GM12878 (cell line): ENCODE measurements at regions not wholly inside any gene's neighbourhood (a gene's known extent, or its start where the extent isn't known, plus 50 kb on each side); places are given as distances from the start of the nearest gene placed in this dataset.

Experiments used
- ATAC-seq: fragments of 200-7000 bp; cut with Tn5 transposase; 3 replicates; pipeline ENCODE4 v1.9.1; 2020; ENCODE audit warnings: mild to moderate bottlenecking, moderate library complexity
- BruUV-seq: library from RNA; stranded (reverse); fragments of 400-500 nt; replicated peaks from 2 replicates; lab custom pipeline; 2021; lab: Mats Ljungman, UMichigan
- CTCF ChIA-PET: fragments of 300-600 bp; sonication (Branson Sonifier 250); formaldehyde crosslinking; extraction: SDS; loops from one replicate; lab custom pipeline; 2021; ENCODE audit warnings: inconsistent platforms; lab: Yijun Ruan, JAX
- POLR2A ChIA-PET: fragments of 350-600 bp; formaldehyde crosslinking; extraction: SDS; loops from one replicate; lab custom pipeline; 2021; ENCODE audit warnings: inconsistent platforms; lab: Charles Lee
- RAD21 ChIA-PET: fragments of 300-600 bp; sonication (Branson Sonifier 250); formaldehyde crosslinking; loops from one replicate; lab custom pipeline; 2023; ENCODE audit warnings: antibody characterized with exemption; ENCODE audit not compliant: unreplicated experiment; lab: Charles Lee
- SMC1A ChIA-PET: fragments of 300-600 bp; sonication (Branson Sonifier 250); formaldehyde crosslinking; loops from one replicate; lab custom pipeline; 2023; ENCODE audit not compliant: unreplicated experiment, uncharacterized antibody; lab: Charles Lee
- DNase-seq: peaks from one replicate; pipeline ENCODE4 v3.0.0-alpha.2; 2011; ENCODE audit warnings: low read depth, low spot score
- FAIRE-seq: peaks from 3 replicates; lab custom pipeline; 2011; peaks lifted over from hg19 to GRCh38; lab: Jason Lieb, UNC
- H2AFZ ChIP-seq: 2 replicates; pipeline ENCODE4 v1.6.0; 2011; ENCODE audit warnings: low read depth, low read length, control low read depth; ENCODE audit not compliant: control insufficient read depth
- H3K27ac ChIP-seq: 2 replicates; pipeline ENCODE4 v1.5.1; 2011; ENCODE audit warnings: control low read depth; ENCODE audit not compliant: control insufficient read depth, insufficient read depth
- H3K27me3 ChIP-seq, 2 experiments: replicated peaks in 1 of 2; 2 replicates each; pipeline versions ENCODE4 v1.6.0 to v1.6.1; 2011; ENCODE audit warnings: low read length in 1 of 2; ENCODE audit not compliant: control insufficient read depth in 2 of 2, insufficient read depth in 2 of 2
- H3K36me3 ChIP-seq, 2 experiments: 2 replicates each; pipeline ENCODE4 v1.5.1; 2011; ENCODE audit warnings: low read length in 1 of 2; ENCODE audit not compliant: control insufficient read depth in 2 of 2, insufficient read depth in 2 of 2
- H3K4me1 ChIP-seq: 2 replicates; pipeline ENCODE4 v1.6.1; 2011; ENCODE audit warnings: mild to moderate bottlenecking, low read length, moderate library complexity, mixed read lengths; ENCODE audit not compliant: control insufficient read depth, insufficient read depth
- H3K4me2 ChIP-seq: 2 replicates; pipeline ENCODE4 v1.6.0; 2011; ENCODE audit warnings: control low read depth; ENCODE audit not compliant: control insufficient read depth, insufficient read depth
- H3K4me3 ChIP-seq: fragments of 200-600 bp; sonication (generic); 2 replicates; pipeline ENCODE4 v1.5.1; 2016
- H3K79me2 ChIP-seq: 2 replicates; pipeline ENCODE4 v1.6.0; 2011; ENCODE audit warnings: low read length; ENCODE audit not compliant: control insufficient read depth, insufficient read depth
- H3K9ac ChIP-seq: 2 replicates; pipeline ENCODE4 v1.8.0; 2011; ENCODE audit warnings: low read length, control low read depth, mixed read lengths; ENCODE audit not compliant: control insufficient read depth, insufficient read depth
- H3K9me3 ChIP-seq: replicated peaks from 3 replicates; pipeline ENCODE4 v1.5.1; 2011; ENCODE audit warnings: mild to moderate bottlenecking, low read length; ENCODE audit not compliant: control insufficient read depth, insufficient read depth
- H4K20me1 ChIP-seq: 2 replicates; pipeline ENCODE4 v1.6.0; 2011; ENCODE audit not compliant: control insufficient read depth, insufficient read depth
- BRCA1 ChIP-seq: IDR thresholded peaks from 2 replicates; pipeline ENCODE4 v1.6.1; 2011; ENCODE audit warnings: low read depth, low read length, improper control_type of control experiment
- CHD1 ChIP-seq: IDR thresholded peaks from 2 replicates; pipeline ENCODE4 v1.6.1; 2012; ENCODE audit warnings: low read depth, low read length, improper control_type of control experiment
- EP300 ChIP-seq, 2 experiments: fragments of 150-350 bp in 1 of 2; IDR thresholded peaks; 2 replicates each; pipeline ENCODE4 v1.6.1; 2011 to 2012; ENCODE audit warnings: low read depth in 2 of 2, low read length in 2 of 2, borderline replicate concordance in 1 of 2, improper control_type of control experiment in 1 of 2, inconsistent platforms in 1 of 2; ENCODE audit not compliant: control insufficient read depth in 1 of 2
- MEF2B ChIP-seq: fragments of 450-650 bp; IDR thresholded peaks from 2 replicates; pipeline ENCODE4 v1.6.1; 2018; ENCODE audit warnings: mild to moderate bottlenecking, moderate library complexity; ENCODE audit not compliant: partially characterized antibody, poor library complexity, severe bottlenecking
- MTA3 ChIP-seq: IDR thresholded peaks from 2 replicates; pipeline ENCODE4 v1.6.1; 2012; ENCODE audit warnings: low read length, inconsistent platforms, borderline replicate concordance
- NR2C1 ChIP-seq: fragments of 450-650 bp; IDR thresholded peaks from 2 replicates; pipeline ENCODE4 v1.6.1; 2017; ENCODE audit warnings: antibody characterized with exemption, mild to moderate bottlenecking, moderate library complexity
- NR2C2 ChIP-seq: IDR thresholded peaks from 2 replicates; pipeline ENCODE4 v1.6.1; 2011; ENCODE audit warnings: borderline replicate concordance, low read depth; ENCODE audit not compliant: control insufficient read depth, insufficient read length
- RAD51 ChIP-seq: fragments of 450-650 bp; IDR thresholded peaks from 2 replicates; pipeline ENCODE4 v1.6.1; 2016; ENCODE audit warnings: moderate library complexity, mild to moderate bottlenecking, inconsistent platforms
- TCF3 ChIP-seq: IDR thresholded peaks from 2 replicates; pipeline ENCODE4 v1.6.1; 2012; ENCODE audit warnings: low read depth, mild to moderate bottlenecking, low read length, borderline replicate concordance; ENCODE audit not compliant: insufficient read depth
- WGBS: methylation state at CpG from one replicate; pipeline ENCODE4 v1.1.6; 2016; ENCODE audit warnings: low lambda C conversion rate; ENCODE audit not compliant: insufficient replicate concordance, insufficient coverage; ENCODE audit errors: missing lambda C conversion rate; 5-methylcytosine and 5-hydroxymethylcytosine counted together
- in situ Hi-C: fragments of 300-500 bp; cut with MboI; formaldehyde crosslinking; loops from 9 replicates; pipeline ENCODE4 v1.14.3; 2018; ENCODE audit warnings: mixed read lengths
- intact Hi-C: fragments of 100-400 bp; cut with micrococcal nuclease; formaldehyde crosslinking; loops from one replicate; pipeline ENCODE4 v1.14.2; 2022; ENCODE audit not compliant: unreplicated experiment
- TF ChIP-seq, protein P1 (sequence below): IDR thresholded peaks from 2 replicates; pipeline ENCODE4 v1.6.1; 2012; ENCODE audit warnings: low read depth, low read length, improper control_type of control experiment
- TF ChIP-seq, protein P2 (sequence below): fragments of 450-650 bp; IDR thresholded peaks from 2 replicates; pipeline ENCODE4 v1.6.1; 2017; ENCODE audit warnings: mild to moderate bottlenecking

DNA sequence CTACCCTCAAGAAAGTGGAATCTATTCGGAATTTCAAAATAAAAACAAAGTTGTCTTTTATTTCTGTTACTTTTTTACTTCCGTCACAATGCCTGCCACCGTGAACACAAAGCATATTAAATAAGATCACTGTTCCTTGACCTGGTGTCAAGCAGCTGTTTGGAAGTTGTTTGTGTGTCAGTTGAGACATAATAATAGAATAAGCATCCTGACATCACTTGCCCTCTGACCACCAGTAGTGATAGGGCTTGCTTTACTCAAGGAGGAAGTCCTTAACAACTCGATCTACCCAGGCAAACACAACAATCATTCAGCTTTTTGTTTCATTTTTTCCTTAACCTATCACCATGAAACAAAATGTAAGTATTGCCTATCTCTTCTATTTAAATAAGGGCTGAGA lies 454.4 kb upstream of the RASGRP1 start:
- H3K27ac ChIP-seq, result no peak overlapping the region
- H2AFZ ChIP-seq, result no peak overlapping the region
- H4K20me1 ChIP-seq, result no peaks in the 10 kb centered on the region
- H3K9me3 ChIP-seq, result no peaks in the 10 kb centered on the region
- no peaks in the 10 kb centered on the region for H3K4me1 ChIP-seq
- ATAC-seq (no peak), DNase-seq (no peak), FAIRE-seq (no peak)
- in situ Hi-C loops (no loop called here), intact Hi-C loops (no loop called here)
- no peaks in the 10 kb centered on the region for H3K79me2 ChIP-seq
- ChIA-PET SMC1A (no interaction called here), CTCF (no interaction called here), RAD21 (no interaction called here), POLR2A (no interaction called here)
- H3K9ac ChIP-seq, result no peak overlapping the region
- no peaks in the 10 kb centered on the region for H3K36me3 ChIP-seq
- TF ChIP-seq MEF2B (no peak), TCF3 (no peak), EP300 (IDR thresholded peaks at IDR 0.05; ENCODE audit: borderline replicate concordance in 1 of 2, control insufficient read depth in 1 of 2, low read depth in 2 of 2, low read length in 2 of 2) (no peak), MTA3 (no peak), NR2C2 (no peak), CHD1 (no peak), RAD51 (no peak), NR2C1 (no peak), BRCA1 (no peak)
- TF ChIP-seq, protein P1, sequence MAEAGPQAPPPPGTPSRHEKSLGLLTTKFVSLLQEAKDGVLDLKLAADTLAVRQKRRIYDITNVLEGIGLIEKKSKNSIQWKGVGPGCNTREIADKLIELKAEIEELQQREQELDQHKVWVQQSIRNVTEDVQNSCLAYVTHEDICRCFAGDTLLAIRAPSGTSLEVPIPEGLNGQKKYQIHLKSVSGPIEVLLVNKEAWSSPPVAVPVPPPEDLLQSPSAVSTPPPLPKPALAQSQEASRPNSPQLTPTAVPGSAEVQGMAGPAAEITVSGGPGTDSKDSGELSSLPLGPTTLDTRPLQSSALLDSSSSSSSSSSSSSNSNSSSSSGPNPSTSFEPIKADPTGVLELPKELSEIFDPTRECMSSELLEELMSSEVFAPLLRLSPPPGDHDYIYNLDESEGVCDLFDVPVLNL, result no peak
- TF ChIP-seq, protein P2, sequence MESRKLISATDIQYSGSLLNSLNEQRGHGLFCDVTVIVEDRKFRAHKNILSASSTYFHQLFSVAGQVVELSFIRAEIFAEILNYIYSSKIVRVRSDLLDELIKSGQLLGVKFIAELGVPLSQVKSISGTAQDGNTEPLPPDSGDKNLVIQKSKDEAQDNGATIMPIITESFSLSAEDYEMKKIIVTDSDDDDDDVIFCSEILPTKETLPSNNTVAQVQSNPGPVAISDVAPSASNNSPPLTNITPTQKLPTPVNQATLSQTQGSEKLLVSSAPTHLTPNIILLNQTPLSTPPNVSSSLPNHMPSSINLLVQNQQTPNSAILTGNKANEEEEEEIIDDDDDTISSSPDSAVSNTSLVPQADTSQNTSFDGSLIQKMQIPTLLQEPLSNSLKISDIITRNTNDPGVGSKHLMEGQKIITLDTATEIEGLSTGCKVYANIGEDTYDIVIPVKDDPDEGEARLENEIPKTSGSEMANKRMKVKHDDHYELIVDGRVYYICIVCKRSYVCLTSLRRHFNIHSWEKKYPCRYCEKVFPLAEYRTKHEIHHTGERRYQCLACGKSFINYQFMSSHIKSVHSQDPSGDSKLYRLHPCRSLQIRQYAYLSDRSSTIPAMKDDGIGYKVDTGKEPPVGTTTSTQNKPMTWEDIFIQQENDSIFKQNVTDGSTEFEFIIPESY, result no peak
- BruUV-seq, result no TSS peak
- H3K4me2 ChIP-seq, result no peak overlapping the region
- 0% methylated on average over 4 of the region's 4 CpGs for WGBS
- H3K27me3 ChIP-seq, result no peaks in the 10 kb centered on the region
- no peak overlapping the region for H3K4me3 ChIP-seq
